ENCODE measurements at regions not wholly inside any gene's neighbourhood (a gene's known extent, or its start where the extent isn't known, plus 50 kb on each side); places are given as distances from the start of the nearest gene placed in this dataset.

GRCh38 chr13:105343134-105343806, 1192.2 kb downstream of the EFNB2 start:
- no peak for TF ChIP-seq CTCF (IDR thresholded peaks at IDR 0.05)
- no peak for TF ChIP-seq POLR2A (IDR thresholded peaks at IDR 0.05)

Data from lower leg skin (tissue), 3 donors.